ENCODE measurements at regions not wholly inside any gene's neighbourhood (a gene's known extent, or its start where the extent isn't known, plus 50 kb on each side); places are given as distances from the start of the nearest gene placed in this dataset.

GRCh38 chr3:159773706-159774105 lies 214.9 kb upstream of the IL12A start:
- Histone ChIP-seq H2AFZ (ENCODE audit: low read length) (no peak overlapping the region), H3K27me3 (replicated peaks; ENCODE audit: insufficient read depth, low read length) (no peaks in the 10 kb centered on the region), H3K36me3 (replicated peaks; ENCODE audit: insufficient read depth, low read length) (no peaks in the 10 kb centered on the region), H3K4me1 (ENCODE audit: low read length) (no peaks in the 10 kb centered on the region), H3F3A (ENCODE audit: insufficient read depth, low read length) (no peaks in the 10 kb centered on the region), H3K9ac (ENCODE audit: low read length) (no peak overlapping the region), H3K27ac (ENCODE audit: low read length) (no peak overlapping the region), H4K20me1 (ENCODE audit: insufficient read depth, low read length) (no peaks in the 10 kb centered on the region), H3K4me3 (ENCODE audit: low read length) (no peak overlapping the region), H3K4me2 (ENCODE audit: low read depth, low read length) (no peak overlapping the region), H3K79me2 (ENCODE audit: low read length) (no peaks in the 10 kb centered on the region), H3K9me2 (replicated peaks; ENCODE audit: insufficient read depth, low read length) (no peaks in the 10 kb centered on the region), H3K9me3 (replicated peaks; ENCODE audit: insufficient read depth, low read length) (no peaks in the 10 kb centered on the region)
- no peak for DNase-seq
- TF ChIP-seq EZH2 (optimal IDR thresholded peaks at IDR 0.05; ENCODE audit: low read depth, low read length) = no peak
- no peak for TF ChIP-seq EZH2phosphoT487 (IDR thresholded peaks at IDR 0.05; ENCODE audit: low read length)
- TF ChIP-seq, protein P1, sequence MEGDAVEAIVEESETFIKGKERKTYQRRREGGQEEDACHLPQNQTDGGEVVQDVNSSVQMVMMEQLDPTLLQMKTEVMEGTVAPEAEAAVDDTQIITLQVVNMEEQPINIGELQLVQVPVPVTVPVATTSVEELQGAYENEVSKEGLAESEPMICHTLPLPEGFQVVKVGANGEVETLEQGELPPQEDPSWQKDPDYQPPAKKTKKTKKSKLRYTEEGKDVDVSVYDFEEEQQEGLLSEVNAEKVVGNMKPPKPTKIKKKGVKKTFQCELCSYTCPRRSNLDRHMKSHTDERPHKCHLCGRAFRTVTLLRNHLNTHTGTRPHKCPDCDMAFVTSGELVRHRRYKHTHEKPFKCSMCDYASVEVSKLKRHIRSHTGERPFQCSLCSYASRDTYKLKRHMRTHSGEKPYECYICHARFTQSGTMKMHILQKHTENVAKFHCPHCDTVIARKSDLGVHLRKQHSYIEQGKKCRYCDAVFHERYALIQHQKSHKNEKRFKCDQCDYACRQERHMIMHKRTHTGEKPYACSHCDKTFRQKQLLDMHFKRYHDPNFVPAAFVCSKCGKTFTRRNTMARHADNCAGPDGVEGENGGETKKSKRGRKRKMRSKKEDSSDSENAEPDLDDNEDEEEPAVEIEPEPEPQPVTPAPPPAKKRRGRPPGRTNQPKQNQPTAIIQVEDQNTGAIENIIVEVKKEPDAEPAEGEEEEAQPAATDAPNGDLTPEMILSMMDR (IDR thresholded peaks at IDR 0.05; ENCODE audit: low read length) = no peak

- Histone ChIP-seq H3K79me2 (ENCODE audit: low read length) (no peaks in the 10 kb centered on the region), H3K36me3 (replicated peaks; ENCODE audit: insufficient read depth, low read length) (no peaks in the 10 kb centered on the region), H3K4me1 (ENCODE audit: low read length) (no peaks in the 10 kb centered on the region), H3K9me2 (replicated peaks; ENCODE audit: insufficient read depth, low read length) (no peaks in the 10 kb centered on the region), H3K9ac (ENCODE audit: low read length) (no peak overlapping the region), H2AFZ (ENCODE audit: low read length) (no peak overlapping the region), H3K27ac (ENCODE audit: low read length) (no peak overlapping the region), H3K4me3 (ENCODE audit: low read length) (no peak overlapping the region), H3F3A (ENCODE audit: insufficient read depth, low read length) (no peaks in the 10 kb centered on the region), H3K9me3 (replicated peaks; ENCODE audit: insufficient read depth, low read length) (no peaks in the 10 kb centered on the region), H3K4me2 (ENCODE audit: low read depth, low read length) (no peak overlapping the region), H3K27me3 (replicated peaks; ENCODE audit: insufficient read depth, low read length) (peaks cover 9% of the 10 kb centered on the region), H4K20me1 (ENCODE audit: insufficient read depth, low read length) (no peaks in the 10 kb centered on the region)
- no peak for DNase-seq
- TF ChIP-seq, protein P1 (IDR thresholded peaks at IDR 0.05; ENCODE audit: low read length) = no peak
- no peak for TF ChIP-seq EZH2 (optimal IDR thresholded peaks at IDR 0.05; ENCODE audit: low read depth, low read length)
- TF ChIP-seq EZH2phosphoT487 (IDR thresholded peaks at IDR 0.05; ENCODE audit: low read length) = no peak
Observed at GRCh38 chr3:159775372-159775961, 213.2 kb upstream of the IL12A start.

- H3K36me3 ChIP-seq (replicated peaks; ENCODE audit: insufficient read depth, low read length) = no peaks in the 10 kb centered on the region
- no peak overlapping the region for H3K4me3 ChIP-seq (ENCODE audit: low read length)
- H3K27ac ChIP-seq (ENCODE audit: low read length) = no peak overlapping the region
- no peak overlapping the region for H3K9ac ChIP-seq (ENCODE audit: low read length)
- TF ChIP-seq EZH2 (optimal IDR thresholded peaks at IDR 0.05; ENCODE audit: low read depth, low read length) (no peak), EZH2phosphoT487 (IDR thresholded peaks at IDR 0.05; ENCODE audit: low read length) (no peak)
- TF ChIP-seq, protein P1 (IDR thresholded peaks at IDR 0.05; ENCODE audit: low read length) = no peak
- no peak overlapping the region for H3K4me2 ChIP-seq (ENCODE audit: low read depth, low read length)
- no peak overlapping the region for H2AFZ ChIP-seq (ENCODE audit: low read length)
- H3K4me1 ChIP-seq (ENCODE audit: low read length) = no peaks in the 10 kb centered on the region
- H3K9me2 ChIP-seq (replicated peaks; ENCODE audit: insufficient read depth, low read length) = no peaks in the 10 kb centered on the region
- no peaks in the 10 kb centered on the region for H3K79me2 ChIP-seq (ENCODE audit: low read length)
- no peak for DNase-seq
- H4K20me1 ChIP-seq (ENCODE audit: insufficient read depth, low read length) = no peaks in the 10 kb centered on the region
- no peaks in the 10 kb centered on the region for H3K9me3 ChIP-seq (replicated peaks; ENCODE audit: insufficient read depth, low read length)
- H3F3A ChIP-seq (ENCODE audit: insufficient read depth, low read length) = no peaks in the 10 kb centered on the region
- peaks cover 19% of the 10 kb centered on the region for H3K27me3 ChIP-seq (replicated peaks; ENCODE audit: insufficient read depth, low read length)
Observed at GRCh38 chr3:159776779-159777178, 211.9 kb upstream of the IL12A start.

All from MM.1S (cell line).